KG1 (cell line): ENCODE measurements at regions not wholly inside any gene's neighbourhood (a gene's known extent, or its start where the extent isn't known, plus 50 kb on each side); places are given as distances from the start of the nearest gene placed in this dataset.
"Not testable (repeated sequence)": the region's sequence is repeated elsewhere in the genome, so short reads cannot be mapped to it uniquely, and the experiment has no call there.

Source experiments
- DNase-seq: peaks from one replicate; lab custom pipeline; 2025; lab: John Stamatoyannopoulos, UW

DNA sequence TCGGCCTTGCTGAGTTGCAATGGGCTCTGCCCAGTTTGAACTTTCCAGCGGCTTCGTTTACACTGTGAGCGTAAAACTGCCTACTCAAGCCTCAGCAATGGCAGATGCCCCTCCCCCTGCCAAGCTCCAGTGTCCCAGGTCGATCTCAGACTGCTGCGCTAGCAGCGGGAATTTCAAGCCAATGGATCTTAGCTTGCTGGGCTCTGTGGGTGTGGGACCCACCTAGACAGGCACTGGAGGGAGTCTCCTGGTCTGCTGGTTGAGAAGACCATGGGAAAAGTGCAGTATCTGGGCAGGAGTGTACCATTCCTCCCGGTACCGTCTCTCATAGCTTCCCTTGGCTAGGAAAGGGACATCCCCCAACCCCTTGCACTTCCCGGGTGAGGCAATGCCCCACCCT lies 88.2 kb downstream of the KLHL28 start:
- DNase-seq = no peak

DNA sequence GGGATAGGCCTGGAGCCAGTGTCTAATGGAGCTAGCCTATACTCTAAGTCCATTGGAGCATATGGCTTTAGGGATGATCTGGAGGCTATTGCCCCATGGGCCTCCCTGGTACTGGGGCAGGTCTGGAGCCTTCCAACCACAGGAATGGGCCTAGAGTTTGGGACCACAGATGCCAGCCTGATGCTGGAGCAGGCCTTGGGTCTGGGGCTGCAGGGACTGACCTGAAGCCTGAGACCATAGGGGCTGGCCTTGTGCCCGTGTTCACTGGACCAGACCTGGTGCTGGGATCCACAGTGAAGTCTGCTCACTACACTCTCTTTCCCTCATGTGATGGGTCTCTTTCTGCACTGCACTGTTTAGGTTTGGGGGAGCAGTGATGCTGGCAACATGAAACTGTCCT lies 95.0 kb downstream of the KLHL28 start:
- no peak for DNase-seq

DNA sequence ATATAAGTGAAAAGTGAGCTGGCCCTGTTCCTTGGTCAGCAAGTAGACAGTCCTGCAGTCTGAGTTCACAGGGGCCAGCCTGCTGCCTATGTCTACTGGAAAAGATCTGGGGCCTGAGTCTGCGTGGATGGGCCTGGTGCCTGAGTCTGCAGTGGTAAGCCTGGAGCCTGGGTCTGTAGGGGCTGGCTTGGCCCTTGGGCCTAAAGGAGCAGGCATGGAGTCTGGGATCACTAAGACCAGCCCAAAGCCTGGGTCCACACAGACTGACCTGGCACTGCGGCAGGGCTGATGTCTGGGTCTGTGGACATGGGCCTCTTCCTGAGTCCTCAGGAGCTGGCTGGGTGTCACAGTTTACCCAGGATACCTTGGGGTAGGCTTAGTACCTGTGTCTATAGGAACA lies 95.4 kb downstream of the KLHL28 start:
- DNase-seq = no peak

DNA sequence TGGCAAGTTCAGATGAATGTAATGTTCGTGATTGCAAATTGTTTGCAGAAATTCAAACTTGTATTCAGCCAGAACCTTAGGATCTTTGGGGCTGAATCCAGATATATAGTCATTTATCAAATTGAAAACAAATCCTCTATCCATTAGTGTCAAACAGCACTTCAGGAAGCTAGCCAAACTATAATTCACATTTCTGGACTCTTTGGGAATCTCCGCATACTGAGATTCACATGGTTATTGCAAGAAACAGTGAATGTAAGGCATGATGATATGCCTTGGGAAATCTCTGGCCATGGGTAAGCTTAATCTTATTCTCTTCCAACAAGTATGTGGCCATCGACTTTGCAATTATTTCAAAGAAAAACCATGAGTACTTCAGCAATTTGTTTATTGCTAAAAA lies 98.5 kb downstream of the KLHL28 start:
- DNase-seq = no peak

DNA sequence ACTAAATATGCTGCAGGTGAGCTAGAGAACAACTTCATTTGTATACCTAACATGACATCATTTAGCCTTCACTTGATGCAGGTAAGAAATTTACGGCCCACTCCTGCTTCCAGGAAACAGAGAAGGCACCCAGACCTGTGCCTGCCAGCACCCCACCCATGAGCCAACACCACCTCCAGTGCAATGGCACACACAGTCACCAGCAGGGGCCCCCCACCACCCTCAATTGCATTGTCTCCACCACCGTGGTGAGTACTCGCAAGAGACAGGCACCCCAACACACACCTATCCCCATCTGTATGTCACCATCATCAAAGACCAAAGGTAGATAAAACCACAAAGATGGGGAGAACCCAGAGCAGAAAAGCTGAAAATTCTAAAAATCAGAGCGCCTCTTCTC lies 107.6 kb downstream of the KLHL28 start:
- DNase-seq = no peak

DNA sequence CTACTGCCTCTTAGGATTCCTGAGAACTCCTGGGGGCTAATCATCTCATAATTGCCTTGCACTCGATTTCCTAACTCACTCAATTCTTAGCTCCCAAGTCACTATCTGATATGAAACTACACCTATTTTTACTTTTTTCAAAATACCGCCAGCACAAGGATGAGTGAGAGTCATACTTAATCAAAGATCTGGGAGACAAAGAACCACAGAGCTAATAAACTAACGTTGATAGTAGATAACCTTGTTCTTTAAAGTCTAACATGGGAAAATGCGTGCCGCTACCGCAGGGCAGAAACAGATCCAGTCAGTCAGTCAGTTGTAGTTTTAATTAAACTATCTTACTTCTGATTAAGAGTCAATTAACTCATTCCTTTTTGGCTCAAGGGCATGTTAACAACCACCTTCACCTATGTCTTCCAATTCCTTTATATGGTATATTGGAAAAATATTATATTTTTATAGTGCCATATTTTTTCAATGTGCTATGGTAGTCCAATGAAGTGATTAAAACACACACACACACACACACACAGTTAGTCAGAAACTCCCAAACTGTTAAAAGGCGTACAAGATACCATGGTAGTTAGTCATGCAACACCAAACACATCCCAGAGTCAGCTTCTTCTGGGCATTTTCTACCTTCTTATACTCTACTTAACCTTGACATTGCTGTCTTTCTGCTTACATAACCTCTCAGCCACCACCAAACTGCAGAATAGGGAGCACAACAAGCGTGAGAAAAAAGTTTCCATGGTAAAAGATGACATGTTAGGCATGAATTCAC lies 114.0 kb downstream of the KLHL28 start:
- DNase-seq = no peak

DNA sequence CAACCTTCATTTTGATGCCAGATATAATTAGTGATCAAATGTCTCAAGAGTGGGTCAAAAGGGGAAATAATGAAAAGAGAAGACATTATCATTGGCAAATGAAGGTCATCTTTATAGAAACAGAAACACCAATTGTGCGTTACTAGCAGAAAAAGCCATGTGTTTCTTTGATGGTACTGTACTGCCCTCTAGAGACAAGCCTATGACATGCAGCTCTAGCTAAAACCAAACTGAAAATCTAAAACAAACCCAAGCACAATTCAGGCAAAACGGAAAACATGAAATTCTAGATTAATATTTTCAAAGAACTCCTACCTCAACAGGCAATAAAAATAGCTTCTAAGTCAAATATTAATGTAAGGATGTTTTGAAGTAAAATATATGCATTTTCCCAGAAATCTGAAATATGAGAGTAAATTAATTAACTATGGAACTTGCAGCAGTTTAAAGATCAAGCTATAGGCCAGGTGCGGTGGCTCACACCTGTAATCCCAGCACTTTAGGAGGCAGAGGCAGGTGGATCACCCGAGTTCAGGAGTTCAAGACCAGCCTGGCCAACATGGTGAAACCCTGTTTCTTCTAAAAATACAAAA lies 115.4 kb downstream of the KLHL28 start:
- DNase-seq = peak; percentile 8

DNA sequence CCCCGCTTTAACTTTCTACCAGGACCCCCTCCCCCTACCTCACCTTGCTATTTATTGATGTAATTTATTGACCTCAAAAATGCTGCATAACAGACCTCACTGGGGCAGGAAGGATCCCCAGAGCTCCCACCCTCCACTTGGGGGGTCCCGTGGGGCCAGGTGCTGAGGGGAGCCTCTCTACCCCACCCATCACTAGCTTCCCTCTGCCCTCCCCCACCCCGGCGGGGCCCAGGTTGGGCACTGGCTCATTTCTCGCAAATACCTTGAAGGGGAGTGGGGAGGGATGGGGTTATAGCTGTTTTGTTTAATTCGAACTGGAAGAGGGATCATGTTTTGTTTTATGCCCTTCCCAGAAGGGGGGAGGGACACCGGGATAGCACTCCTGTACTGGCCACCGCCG lies 125.8 kb downstream of the KLHL28 start:
- not testable (repeated sequence) for DNase-seq

DNA sequence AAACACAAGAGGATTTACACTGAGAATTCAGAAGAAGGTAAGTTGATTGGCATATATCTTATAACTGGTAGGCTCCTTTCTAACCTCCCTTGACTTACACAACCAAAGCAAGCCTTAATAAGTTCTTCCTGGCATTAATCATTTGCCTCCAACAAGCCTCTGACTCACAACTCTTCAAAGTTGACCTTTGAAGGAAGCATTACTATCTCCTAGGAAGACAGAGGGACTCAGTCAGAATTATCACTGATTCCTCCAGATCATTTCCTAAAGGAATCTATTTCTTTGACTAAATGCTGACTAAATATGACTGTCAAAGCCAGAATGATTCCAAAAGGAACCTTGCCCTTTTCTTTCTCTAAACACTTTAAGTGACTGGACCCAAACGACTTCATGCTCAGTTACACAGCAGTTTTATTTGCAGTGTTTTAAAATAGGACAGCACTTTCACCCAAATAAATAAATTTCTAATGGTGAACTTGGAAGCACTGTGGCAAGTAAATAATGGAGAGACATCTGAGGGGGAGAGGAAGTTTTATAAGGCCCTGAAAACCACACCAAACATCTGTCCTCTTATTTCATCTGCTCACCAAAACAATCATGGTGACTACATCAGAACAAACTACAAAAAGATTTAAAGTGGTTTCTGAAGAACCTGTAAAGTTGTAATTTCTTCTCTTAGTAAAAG lies 128.2 kb downstream of the KLHL28 start:
- DNase-seq = no peak

DNA sequence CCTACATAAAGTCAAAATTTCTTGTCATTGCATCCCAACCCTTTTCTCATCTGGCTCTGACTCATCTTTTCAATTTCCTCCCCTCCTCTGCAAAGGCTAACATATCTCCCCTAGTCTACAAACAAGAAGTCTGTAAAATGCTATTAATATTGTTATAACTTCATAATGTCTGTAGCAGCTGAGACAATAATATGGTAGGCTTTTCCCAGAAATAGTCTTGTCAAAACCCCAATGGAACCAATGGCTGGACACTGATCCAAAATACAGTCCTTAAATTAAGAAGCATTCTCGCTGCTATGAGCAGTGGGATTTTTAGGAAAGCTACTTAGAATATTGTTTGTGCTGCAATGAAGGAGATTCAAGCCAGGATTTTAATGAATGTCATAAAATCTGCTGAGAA lies 131.4 kb downstream of the KLHL28 start:
- no peak for DNase-seq

DNA sequence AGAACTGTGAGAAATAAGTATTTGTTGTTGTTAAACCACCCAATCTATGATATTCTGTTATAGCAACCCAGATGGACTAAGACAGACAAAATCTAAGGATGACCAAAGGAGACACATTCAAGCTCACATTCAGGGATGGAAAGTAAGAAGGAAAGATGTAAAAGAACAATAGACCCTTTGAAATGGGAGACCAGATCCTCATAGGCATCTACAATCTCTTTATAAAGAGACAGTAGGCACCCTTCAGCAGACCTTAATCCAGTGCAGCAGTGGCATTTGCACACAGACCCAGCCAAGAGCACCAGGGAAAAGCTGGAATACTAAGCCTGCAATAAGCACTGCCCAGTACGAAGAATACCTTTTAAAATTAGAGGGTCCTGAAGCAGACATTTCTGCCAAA lies 132.7 kb downstream of the KLHL28 start:
- no peak for DNase-seq

DNA sequence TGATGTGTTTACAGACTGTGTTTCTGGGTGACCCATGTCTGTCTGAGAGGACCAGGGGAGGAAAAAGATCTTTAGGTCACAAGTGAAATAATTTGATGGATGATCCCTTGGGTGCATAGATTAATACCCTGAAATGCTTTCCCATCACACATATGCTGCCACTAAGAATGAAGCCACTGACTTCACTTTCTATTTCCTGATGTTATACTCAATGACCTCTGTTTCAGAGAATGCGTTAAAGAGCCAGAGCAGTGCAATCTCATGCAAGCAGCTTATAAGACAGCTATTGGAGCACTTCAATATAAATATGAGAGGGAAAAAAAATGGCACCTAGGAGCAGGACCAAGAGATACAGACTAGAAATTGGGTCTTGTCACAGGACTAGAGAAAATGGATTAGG lies 133.7 kb downstream of the KLHL28 start:
- no peak for DNase-seq

DNA sequence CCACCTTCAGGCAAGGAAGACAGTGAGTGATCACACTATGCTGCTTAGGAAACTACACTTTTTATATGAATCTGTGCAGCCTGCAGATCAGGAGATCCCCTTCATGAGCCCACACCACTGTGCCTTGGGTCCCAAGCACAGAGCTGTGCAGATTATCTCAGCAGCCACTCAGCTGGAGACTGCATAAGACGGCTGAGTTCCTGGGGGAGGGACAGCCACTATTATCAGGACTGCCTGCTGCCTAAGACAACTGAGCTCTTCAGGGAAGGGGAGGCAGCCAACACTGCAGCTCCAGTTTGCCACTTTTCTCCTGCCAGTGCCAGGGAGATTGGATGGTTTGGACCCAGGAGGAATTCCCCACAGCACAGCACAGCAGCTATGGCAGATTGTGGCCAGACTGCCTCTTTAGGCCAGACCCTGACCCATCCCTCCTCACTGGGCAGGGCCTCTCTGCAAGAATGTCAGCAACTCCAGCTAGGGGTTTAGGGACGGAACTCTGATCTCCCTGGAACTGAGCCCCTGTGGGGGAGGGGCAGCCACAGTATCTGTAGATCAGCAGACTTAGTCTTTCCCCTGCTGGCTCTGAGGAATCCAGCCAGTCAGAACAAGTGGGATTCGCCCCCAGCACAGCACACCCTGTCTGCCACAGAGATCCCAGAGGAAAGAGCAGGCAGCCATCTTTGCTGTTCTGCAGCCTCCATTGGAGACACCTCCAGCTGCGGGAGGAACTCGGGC lies 141.3 kb downstream of the KLHL28 start:
- DNase-seq = no peak

DNA sequence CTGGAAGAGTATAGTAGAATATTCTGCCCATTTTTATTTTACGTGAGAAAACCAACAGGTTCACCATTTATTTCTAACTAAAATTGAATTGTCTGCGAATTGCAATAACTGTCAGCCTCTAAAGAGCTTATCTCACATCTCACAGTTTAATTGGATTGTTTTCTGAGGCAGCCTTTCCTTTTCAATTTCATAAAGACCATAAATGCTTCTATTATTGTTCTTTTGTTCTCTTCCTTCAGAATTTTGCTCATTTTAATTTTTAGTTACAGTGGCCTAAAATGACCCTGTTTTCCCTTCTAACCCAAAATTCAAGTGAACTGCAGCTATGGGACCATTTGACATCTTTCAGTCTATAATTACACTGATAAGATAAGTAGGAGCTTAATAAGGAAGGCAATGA lies 147.6 kb downstream of the KLHL28 start:
- DNase-seq = no peak

DNA sequence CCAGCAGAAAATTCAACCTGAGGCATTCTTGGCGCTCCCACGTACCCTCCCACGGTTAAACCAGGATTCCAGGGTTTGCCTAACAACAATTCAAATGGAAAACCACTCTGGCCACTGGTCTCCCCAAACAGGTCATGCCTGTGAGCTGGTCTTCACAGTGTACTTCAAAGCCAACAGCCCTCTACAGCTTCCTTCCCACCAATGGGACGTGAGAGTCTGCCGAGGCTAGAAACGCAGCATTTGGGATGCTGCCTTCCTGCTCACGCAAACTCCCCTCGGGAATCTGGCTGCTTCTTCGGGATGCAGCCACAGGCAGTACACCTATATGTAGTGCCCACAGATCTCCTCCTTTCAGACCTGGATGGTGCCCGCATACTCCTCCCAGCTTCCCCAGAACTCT lies 149.1 kb downstream of the KLHL28 start:
- no peak for DNase-seq

DNA sequence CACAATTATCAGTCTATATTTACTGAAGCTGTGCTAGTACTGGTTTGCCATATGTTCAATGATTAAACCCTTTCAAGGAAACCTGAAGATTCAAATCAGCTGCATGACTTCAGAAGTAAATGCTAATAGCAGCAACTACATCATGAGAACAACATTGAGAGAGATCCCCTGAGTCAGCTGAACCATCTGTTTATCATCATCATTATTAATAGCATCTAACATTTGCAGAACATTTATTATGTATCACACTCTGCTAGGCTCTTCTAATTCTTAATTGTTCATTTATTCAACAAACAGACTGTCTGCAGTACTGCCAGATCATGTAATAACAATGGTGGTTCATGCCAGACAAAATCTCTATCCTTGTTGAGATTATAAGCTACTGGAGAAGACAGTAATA lies 157.4 kb downstream of the KLHL28 start:
- DNase-seq = no peak

DNA sequence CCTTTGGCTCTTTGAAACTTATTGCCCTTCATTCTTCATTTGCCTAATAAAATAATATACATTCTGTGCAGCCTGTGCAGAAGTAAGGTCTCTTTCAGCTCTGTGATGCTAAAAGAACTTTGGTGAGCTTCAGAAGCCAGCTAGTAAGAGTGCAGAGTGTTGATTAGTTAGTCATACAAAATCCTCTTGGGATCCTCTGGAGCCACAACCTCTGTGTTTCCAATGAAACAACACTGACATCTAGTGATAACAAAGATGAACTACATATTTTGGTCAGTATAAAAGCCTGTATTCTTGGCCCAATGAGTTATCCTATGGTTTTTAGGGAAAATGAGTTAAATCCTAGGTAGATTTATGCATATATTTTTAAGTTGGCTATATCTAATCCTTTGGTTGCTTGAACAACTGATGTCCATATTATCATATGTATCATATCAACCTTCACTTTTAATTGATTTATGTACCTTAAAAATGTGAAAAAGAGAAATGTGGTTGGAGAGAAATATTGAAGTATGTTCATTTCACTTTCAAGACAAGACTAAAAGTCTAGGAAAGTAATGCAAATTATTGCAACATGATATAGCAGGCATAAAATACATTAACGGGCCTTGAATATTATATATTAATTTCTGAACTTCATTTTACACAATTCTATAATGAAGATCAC lies 158.4 kb downstream of the KLHL28 start:
- DNase-seq = peak; percentile 30

DNA sequence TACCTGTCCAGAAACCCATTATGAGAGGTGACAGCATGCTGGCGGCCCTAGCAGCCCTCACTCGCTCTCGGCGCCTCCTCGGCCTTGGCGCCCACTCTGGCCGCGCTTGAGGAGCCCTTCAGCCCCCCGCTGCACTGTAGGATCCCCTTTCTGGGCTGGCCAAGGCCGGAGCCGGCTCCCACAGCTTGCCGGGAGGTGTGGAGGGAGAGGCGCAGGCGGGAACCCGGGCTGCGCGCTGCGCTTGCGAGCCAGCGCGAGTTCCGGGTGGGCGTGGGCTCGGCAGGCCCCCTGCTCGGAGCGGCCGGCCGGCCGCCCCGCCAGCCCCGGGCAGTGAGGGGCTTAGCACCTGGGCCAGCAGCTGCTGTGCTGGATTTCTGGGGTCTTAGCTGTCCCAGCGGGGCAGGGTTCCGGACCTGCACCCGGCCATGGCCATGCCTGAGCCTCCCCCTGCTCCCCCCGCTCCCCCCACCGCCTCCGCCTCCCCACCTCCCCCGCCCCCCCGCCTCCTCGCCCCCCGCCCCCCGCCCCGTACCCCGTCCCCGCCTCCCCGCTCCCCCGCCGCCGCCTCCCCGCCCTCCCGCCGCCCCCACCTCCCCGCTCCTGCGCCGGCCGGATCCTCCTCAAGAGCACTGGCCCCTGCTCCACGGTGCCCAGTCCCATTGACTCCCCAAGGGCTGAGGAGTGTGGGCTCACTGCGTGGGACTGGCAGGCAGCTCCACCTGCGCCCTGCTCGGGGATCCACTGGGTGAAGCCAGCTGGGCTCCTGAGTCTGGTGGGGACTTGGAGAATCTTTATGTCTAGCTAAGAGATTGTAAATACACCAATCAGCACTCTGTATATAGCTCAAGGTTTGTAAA lies 163.1 kb downstream of the KLHL28 start:
- no peak for DNase-seq

DNA sequence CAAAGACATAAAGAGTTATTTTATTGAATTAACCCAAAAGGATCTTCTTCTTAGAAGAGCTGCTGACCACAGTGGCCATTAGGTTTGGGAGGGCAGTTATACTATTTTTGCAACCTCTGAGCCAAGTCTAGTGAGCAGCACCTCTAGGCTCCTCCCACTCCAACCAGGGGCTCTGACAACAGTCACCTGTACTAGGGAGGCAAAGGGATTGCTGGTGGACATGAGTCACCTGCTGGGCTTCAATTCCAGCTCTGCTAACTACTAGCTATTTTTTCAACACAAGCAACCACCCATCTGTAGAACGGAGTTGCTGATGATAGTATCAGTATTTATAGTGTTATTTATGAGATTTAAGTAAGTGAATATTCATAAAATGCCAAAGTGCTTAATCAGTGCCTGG lies 166.0 kb downstream of the KLHL28 start:
- DNase-seq = no peak

DNA sequence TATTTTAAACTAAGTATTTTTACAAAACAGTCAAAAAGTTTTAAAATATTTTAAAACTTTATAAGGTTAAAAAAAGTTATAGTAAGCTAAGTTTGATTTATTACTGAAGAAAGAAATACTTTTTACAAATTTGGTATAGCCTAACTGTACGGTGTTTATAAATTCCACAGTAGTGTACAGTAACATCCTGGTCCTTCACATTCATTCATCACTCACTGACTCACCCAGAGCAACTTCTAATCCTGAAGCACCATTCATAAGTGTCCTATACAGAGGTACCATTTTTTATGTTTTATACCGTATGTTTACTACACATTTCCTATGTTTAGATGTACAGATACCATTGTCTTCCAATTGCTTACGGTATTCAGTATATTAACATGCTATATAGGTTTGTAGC lies 170.0 kb downstream of the KLHL28 start:
- no peak for DNase-seq

DNA sequence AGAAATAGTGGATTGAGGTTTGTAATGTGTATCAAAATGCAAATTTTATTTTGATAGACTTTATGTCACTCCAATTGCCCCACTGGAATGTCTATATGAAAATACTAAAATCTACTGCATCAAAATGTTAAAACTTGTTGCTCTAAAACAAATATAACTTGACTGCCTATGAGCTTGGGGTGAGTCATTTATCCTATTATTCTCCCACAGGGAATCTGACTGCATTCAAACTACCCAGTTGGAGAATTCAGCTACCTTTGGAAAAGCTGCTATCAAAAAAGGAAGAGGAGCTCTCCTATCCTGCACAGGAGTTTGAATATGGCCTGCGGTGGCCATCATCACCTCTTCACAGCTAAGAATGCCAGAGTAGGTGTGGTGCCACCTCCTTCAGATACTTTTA lies 173.1 kb downstream of the KLHL28 start:
- no peak for DNase-seq
